Endodermal cell (in vitro differentiated cells): ENCODE measurements at regions not wholly inside any gene's neighbourhood (a gene's known extent, or its start where the extent isn't known, plus 50 kb on each side); places are given as distances from the start of the nearest gene placed in this dataset.

Experiments used
- DNase-seq: peaks from one replicate; pipeline ENCODE4 v3.0.0-alpha.2; 2017
- H3K27ac ChIP-seq: 2 replicates; pipeline ENCODE4 v1.5.1; 2013; ENCODE audit warnings: mild to moderate bottlenecking, low read depth, low read length, moderate library complexity
- H3K27me3 ChIP-seq: 2 replicates; pipeline ENCODE4 v1.6.1; 2013; ENCODE audit warnings: mild to moderate bottlenecking, low read length, moderate library complexity; ENCODE audit not compliant: insufficient read depth, control insufficient read depth, poor library complexity, severe bottlenecking
- H3K36me3 ChIP-seq: 2 replicates; pipeline ENCODE4 v1.7.0; 2013; ENCODE audit warnings: mild to moderate bottlenecking, low read length, moderate library complexity; ENCODE audit not compliant: control insufficient read depth, insufficient read depth
- H3K4me1 ChIP-seq: one replicate; pipeline ENCODE4 v1.7.0; 2013; ENCODE audit warnings: low read length; ENCODE audit not compliant: control insufficient read depth, insufficient read depth
- H3K4me3 ChIP-seq: 2 replicates; pipeline ENCODE4 v1.5.1; 2013; ENCODE audit warnings: mild to moderate bottlenecking, low read length, moderate library complexity
- H3K9ac ChIP-seq: 2 replicates; pipeline ENCODE4 v1.6.1; 2013; ENCODE audit warnings: mild to moderate bottlenecking, low read length, moderate library complexity; ENCODE audit not compliant: poor library complexity, severe bottlenecking; ENCODE audit errors: extremely low read depth
- H3K9me3 ChIP-seq: 2 replicates; pipeline ENCODE4 v1.6.1; 2013; ENCODE audit warnings: mild to moderate bottlenecking, low read length, moderate library complexity; ENCODE audit not compliant: control insufficient read depth
- H3K27ac Mint-ChIP-seq: 2 replicates; pipeline ENCODE4 v1.8.0; 2020; ENCODE audit warnings: mixed read lengths
- H3K27me3 Mint-ChIP-seq: 2 replicates; pipeline ENCODE4 v1.8.0; 2021; ENCODE audit warnings: mild to moderate bottlenecking, mixed read lengths; ENCODE audit not compliant: insufficient read depth
- H3K36me3 Mint-ChIP-seq: 2 replicates; pipeline ENCODE4 v1.8.0; 2020; ENCODE audit warnings: low read depth, mixed read lengths
- H3K4me1 Mint-ChIP-seq: 2 replicates; pipeline ENCODE4 v1.8.0; 2020; ENCODE audit warnings: mixed read lengths
- H3K4me3 Mint-ChIP-seq: 2 replicates; pipeline ENCODE4 v1.8.0; 2020; ENCODE audit warnings: mild to moderate bottlenecking, moderate library complexity, mixed read lengths
- H3K9me3 Mint-ChIP-seq: 2 replicates; pipeline ENCODE4 v1.8.0; 2020; ENCODE audit warnings: mild to moderate bottlenecking, mixed read lengths
- WGBS, 2 experiments: methylation state at CpG; one replicate each; pipeline versions ENCODE4 v1.1.5 to v1.1.7; 2013; ENCODE audit warnings: missing lambda C conversion rate in 2 of 2, mixed read lengths in 1 of 2; ENCODE audit not compliant: insufficient coverage in 1 of 2, insufficient read length in 1 of 2; 5-methylcytosine and 5-hydroxymethylcytosine counted together
- TF ChIP-seq, protein P1 (sequence below): fragments of 200-600 bp; sonication (generic); conservative IDR thresholded peaks from 2 replicates; pipeline ENCODE4 v1.5.0; 2021; ENCODE audit warnings: antibody characterized with exemption, mild to moderate bottlenecking

DNA sequence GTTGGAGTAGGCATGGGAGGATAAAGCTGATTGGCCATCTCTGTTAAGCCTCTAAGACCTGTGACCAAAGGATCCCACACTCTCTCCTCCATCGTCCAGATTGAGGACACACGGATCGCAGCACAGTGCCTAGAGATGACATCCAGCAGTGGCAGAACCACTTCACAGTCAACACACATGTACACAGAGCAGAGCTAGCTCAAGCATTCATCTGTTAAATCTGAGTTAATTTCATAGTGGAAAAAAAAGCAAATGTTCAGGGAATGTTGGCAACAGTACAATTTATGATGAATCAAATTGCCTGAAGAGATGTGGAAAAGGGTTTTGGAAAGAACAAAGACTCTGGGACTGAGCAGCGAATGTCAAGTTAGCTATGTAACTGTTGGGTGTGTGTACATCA, 108.1 kb upstream of the PLAAT1 start:
- H3K27me3 Mint-ChIP-seq, result no peaks in the 10 kb centered on the region
- Histone ChIP-seq H3K27ac (no peak overlapping the region), H3K9ac (no peak overlapping the region), H3K4me1 (no peaks in the 10 kb centered on the region), H3K4me3 (no peak overlapping the region), H3K9me3 (no peaks in the 10 kb centered on the region), H3K27me3 (no peaks in the 10 kb centered on the region), H3K36me3 (no peaks in the 10 kb centered on the region)
- H3K4me1 Mint-ChIP-seq, result no peaks in the 10 kb centered on the region
- no peaks in the 10 kb centered on the region for H3K9me3 Mint-ChIP-seq
- DNase-seq, result no peak
- no peak overlapping the region for H3K4me3 Mint-ChIP-seq
- 93 to 100% methylated on average over 1 to 4 of the region's 4 CpGs for WGBS, 2 experiments
- TF ChIP-seq, protein P1, sequence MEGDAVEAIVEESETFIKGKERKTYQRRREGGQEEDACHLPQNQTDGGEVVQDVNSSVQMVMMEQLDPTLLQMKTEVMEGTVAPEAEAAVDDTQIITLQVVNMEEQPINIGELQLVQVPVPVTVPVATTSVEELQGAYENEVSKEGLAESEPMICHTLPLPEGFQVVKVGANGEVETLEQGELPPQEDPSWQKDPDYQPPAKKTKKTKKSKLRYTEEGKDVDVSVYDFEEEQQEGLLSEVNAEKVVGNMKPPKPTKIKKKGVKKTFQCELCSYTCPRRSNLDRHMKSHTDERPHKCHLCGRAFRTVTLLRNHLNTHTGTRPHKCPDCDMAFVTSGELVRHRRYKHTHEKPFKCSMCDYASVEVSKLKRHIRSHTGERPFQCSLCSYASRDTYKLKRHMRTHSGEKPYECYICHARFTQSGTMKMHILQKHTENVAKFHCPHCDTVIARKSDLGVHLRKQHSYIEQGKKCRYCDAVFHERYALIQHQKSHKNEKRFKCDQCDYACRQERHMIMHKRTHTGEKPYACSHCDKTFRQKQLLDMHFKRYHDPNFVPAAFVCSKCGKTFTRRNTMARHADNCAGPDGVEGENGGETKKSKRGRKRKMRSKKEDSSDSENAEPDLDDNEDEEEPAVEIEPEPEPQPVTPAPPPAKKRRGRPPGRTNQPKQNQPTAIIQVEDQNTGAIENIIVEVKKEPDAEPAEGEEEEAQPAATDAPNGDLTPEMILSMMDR, result no peak
- H3K36me3 Mint-ChIP-seq, result no peaks in the 10 kb centered on the region
- no peak overlapping the region for H3K27ac Mint-ChIP-seq

DNA sequence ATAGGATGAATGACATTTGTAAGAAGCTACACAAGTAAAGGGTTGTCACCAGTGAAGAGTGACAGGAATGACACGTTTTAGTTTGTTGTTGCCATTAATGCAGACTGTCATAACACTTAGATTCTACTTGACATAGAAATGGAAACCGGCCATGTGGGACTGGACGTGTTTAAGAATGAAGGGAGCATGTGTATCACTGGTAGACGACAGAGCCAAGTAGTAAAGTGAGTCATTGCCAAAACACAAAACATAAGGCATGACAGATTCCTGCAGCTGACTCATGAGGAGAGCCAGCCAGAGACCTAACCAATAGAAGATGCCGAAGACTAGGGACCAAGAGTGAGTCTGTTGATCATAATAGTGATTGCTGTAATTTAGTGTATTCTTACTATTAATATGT, 106.2 kb upstream of the PLAAT1 start:
- Mint-ChIP-seq H3K36me3 (no peaks in the 10 kb centered on the region), H3K4me3 (no peak overlapping the region), H3K4me1 (no peaks in the 10 kb centered on the region), H3K27ac (no peak overlapping the region), H3K9me3 (no peaks in the 10 kb centered on the region), H3K27me3 (no peaks in the 10 kb centered on the region)
- Histone ChIP-seq H3K27ac (no peak overlapping the region), H3K4me3 (no peak overlapping the region), H3K4me1 (no peaks in the 10 kb centered on the region), H3K27me3 (no peaks in the 10 kb centered on the region), H3K9me3 (no peaks in the 10 kb centered on the region), H3K36me3 (no peaks in the 10 kb centered on the region), H3K9ac (no peak overlapping the region)
- WGBS, 2 experiments, result 87 to 90% methylated on average over 5 of the region's 5 CpGs
- TF ChIP-seq, protein P1, result no peak
- DNase-seq, result no peak

DNA sequence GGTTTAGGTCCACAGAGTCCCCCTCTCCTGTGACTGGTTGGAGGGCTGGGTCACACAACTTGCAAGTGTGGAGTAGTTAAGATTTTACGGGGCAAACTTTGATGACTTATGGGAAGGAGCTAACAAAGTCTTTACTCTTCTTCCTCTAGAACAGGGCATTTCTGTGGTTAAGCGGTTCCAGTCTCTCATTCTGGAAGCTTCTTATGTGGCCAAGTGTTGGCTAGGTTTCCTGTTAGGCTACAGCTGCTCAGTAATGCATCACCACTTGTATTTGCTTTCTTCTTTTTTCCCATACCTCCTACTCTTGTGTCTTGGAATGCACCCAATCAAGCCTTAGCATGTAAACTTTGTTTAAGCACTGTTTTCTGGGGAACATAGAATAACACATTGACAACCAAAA, 100.6 kb upstream of the PLAAT1 start:
- TF ChIP-seq, protein P1, result no peak
- H3K27ac ChIP-seq, result no peak overlapping the region
- no peaks in the 10 kb centered on the region for H3K4me1 ChIP-seq
- H3K36me3 ChIP-seq, result no peaks in the 10 kb centered on the region
- Mint-ChIP-seq H3K27ac (no peak overlapping the region), H3K4me3 (no peak overlapping the region), H3K9me3 (no peaks in the 10 kb centered on the region), H3K4me1 (no peaks in the 10 kb centered on the region), H3K36me3 (no peaks in the 10 kb centered on the region), H3K27me3 (no peaks in the 10 kb centered on the region)
- 88 to 93% methylated on average over 2 of the region's 2 CpGs for WGBS, 2 experiments
- no peaks in the 10 kb centered on the region for H3K27me3 ChIP-seq
- no peaks in the 10 kb centered on the region for H3K9me3 ChIP-seq
- no peak for DNase-seq
- H3K4me3 ChIP-seq, result no peak overlapping the region
- no peak overlapping the region for H3K9ac ChIP-seq
